ENCODE measurements at regions not wholly inside any gene's neighbourhood (a gene's known extent, or its start where the extent isn't known, plus 50 kb on each side); places are given as distances from the start of the nearest gene placed in this dataset.

- Histone ChIP-seq H3K27me3 (no peaks in the 10 kb centered on the region), H3K4me3 (no peak overlapping the region), H3K4me1 (no peaks in the 10 kb centered on the region), H3K9me3 (no peaks in the 10 kb centered on the region), H3K27ac (no peak overlapping the region), H3K36me3 (no peaks in the 10 kb centered on the region)
- intact Hi-C loops (cut with DNase I) = no loop called here
- no peak for DNase-seq
- TF ChIP-seq POLR2A (IDR thresholded peaks at IDR 0.05) = no peak
- TF ChIP-seq, protein P1, sequence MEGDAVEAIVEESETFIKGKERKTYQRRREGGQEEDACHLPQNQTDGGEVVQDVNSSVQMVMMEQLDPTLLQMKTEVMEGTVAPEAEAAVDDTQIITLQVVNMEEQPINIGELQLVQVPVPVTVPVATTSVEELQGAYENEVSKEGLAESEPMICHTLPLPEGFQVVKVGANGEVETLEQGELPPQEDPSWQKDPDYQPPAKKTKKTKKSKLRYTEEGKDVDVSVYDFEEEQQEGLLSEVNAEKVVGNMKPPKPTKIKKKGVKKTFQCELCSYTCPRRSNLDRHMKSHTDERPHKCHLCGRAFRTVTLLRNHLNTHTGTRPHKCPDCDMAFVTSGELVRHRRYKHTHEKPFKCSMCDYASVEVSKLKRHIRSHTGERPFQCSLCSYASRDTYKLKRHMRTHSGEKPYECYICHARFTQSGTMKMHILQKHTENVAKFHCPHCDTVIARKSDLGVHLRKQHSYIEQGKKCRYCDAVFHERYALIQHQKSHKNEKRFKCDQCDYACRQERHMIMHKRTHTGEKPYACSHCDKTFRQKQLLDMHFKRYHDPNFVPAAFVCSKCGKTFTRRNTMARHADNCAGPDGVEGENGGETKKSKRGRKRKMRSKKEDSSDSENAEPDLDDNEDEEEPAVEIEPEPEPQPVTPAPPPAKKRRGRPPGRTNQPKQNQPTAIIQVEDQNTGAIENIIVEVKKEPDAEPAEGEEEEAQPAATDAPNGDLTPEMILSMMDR (IDR thresholded peaks at IDR 0.05) = no peak
- ATAC-seq = no peak
- 39% methylated on average over 2 of the region's 2 CpGs for WGBS (ENCODE audit: insufficient coverage, low coverage, low lambda C conversion rate, missing lambda C conversion rate)
Measured at GRCh38 chr18:39666541-39666940, 2100.9 kb upstream of the CELF4 start.

- intact Hi-C loops (cut with DNase I) = no loop called here
- H3K9me3 ChIP-seq = no peaks in the 10 kb centered on the region
- no peaks in the 10 kb centered on the region for H3K4me1 ChIP-seq
- no peak for DNase-seq
- TF ChIP-seq POLR2A (IDR thresholded peaks at IDR 0.05) = no peak
- TF ChIP-seq, protein P1 (IDR thresholded peaks at IDR 0.05) = no peak
- no peaks in the 10 kb centered on the region for H3K36me3 ChIP-seq
- 95% methylated on average over 2 of the region's 2 CpGs for WGBS (ENCODE audit: insufficient coverage, low coverage, low lambda C conversion rate, missing lambda C conversion rate)
- no peak overlapping the region for H3K27ac ChIP-seq
- no peaks in the 10 kb centered on the region for H3K27me3 ChIP-seq
- H3K4me3 ChIP-seq = no peak overlapping the region
- ATAC-seq = no peak
Measured at GRCh38 chr18:39661856-39662366, 2096.3 kb upstream of the CELF4 start.

DNA sequence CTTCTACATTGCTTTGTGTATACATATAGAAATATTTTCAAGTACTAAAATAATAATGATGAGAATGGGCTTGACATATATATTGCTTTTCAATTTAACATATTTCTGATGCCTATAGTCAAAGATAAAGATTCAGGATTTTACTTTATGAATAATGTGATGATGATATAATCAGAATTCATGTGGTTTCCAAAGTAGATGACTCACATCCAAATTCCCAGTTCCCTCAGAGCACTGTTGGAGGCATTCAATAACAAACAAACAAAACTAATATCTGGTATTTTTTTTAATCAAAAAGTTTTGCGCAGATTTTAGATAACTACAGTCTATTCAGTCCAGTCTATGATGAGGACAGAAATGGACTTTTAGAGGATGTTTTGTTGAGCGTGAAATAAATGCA, 2094.5 kb upstream of the CELF4 start:
- H3K4me3 ChIP-seq = no peak overlapping the region

DNA sequence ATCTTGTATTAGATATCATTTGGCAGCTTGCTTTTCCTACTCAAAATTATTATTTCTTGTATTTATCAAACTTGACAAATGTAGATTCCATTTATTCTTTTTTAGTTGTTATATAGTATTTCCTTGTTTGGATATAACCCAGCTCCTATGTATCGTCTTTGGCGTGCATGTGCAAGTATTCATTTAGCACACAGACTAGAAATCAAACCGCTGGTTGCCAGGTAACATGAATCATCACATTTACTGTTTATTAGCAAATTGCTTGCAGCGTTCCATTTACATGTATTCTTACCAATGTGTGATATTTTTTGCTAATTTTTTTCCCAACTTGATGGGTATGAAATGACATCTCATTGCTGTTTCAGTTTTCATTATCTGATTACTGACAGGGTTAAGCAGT, 2089.7 kb upstream of the CELF4 start:
- intact Hi-C loops (cut with DNase I) = no loop called here
- Histone ChIP-seq H3K36me3 (no peaks in the 10 kb centered on the region), H3K9me3 (no peaks in the 10 kb centered on the region), H3K27me3 (no peaks in the 10 kb centered on the region), H3K27ac (no peak overlapping the region), H3K4me3 (no peak overlapping the region), H3K4me1 (no peaks in the 10 kb centered on the region)
- WGBS (ENCODE audit: insufficient coverage, low coverage, low lambda C conversion rate, missing lambda C conversion rate) = 80% methylated on average over 4 of the region's 4 CpGs
- ATAC-seq (no peak), DNase-seq (no peak)
- TF ChIP-seq, protein P1 (IDR thresholded peaks at IDR 0.05) = no peak
- no peak for TF ChIP-seq POLR2A (IDR thresholded peaks at IDR 0.05)

More for the DNA sequence above, 2094.5 kb upstream of the CELF4 start:
- no peaks in the 10 kb centered on the region for H3K9me3 ChIP-seq
- ATAC-seq (no peak), DNase-seq (no peak)
- no peaks in the 10 kb centered on the region for H3K27me3 ChIP-seq
- TF ChIP-seq, protein P1 (IDR thresholded peaks at IDR 0.05) = no peak
- TF ChIP-seq POLR2A (IDR thresholded peaks at IDR 0.05) = no peak
- 76% methylated on average over 2 of the region's 2 CpGs for WGBS (ENCODE audit: insufficient coverage, low coverage, low lambda C conversion rate, missing lambda C conversion rate)
- intact Hi-C loops (cut with DNase I) = no loop called here
- H3K36me3 ChIP-seq = no peaks in the 10 kb centered on the region
- no peak overlapping the region for H3K27ac ChIP-seq
- no peaks in the 10 kb centered on the region for H3K4me1 ChIP-seq

DNA sequence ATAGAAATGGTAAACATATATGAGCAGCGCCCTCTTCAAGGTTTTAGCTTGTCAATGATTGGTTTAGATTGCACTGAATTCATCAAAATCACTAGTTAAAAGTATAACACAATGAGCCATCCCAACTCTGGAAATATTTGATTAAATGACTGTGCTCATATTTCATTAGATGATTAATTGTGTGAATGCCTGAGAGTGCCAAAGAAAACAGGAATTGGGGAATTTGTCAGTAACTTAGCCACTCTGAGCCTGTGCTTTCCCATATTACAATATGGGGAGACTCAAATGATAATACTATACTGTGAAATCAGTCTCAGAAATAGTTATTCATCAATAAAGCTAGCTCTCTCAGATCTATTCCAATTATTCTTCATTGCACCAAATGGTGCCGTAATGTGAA, 2087.6 kb upstream of the CELF4 start:
- intact Hi-C loops (cut with DNase I) = no loop called here
- Histone ChIP-seq H3K4me1 (no peaks in the 10 kb centered on the region), H3K9me3 (no peaks in the 10 kb centered on the region), H3K27ac (no peak overlapping the region), H3K4me3 (no peak overlapping the region), H3K27me3 (no peaks in the 10 kb centered on the region), H3K36me3 (no peaks in the 10 kb centered on the region)
- TF ChIP-seq POLR2A (IDR thresholded peaks at IDR 0.05) = no peak
- TF ChIP-seq, protein P1 (IDR thresholded peaks at IDR 0.05) = no peak
- DNase-seq (no peak), ATAC-seq (no peak)
- WGBS (ENCODE audit: insufficient coverage, low coverage, low lambda C conversion rate, missing lambda C conversion rate) = 84% methylated on average over 2 of the region's 2 CpGs
